NOMO-1 treated with DMSO at 0.1 percent for 48 hours (cell line): ENCODE measurements at regions not wholly inside any gene's neighbourhood (a gene's known extent, or its start where the extent isn't known, plus 50 kb on each side); places are given as distances from the start of the nearest gene placed in this dataset.
A peak's percentile ranks its signal among the peaks of the same experiment; 100 is the strongest.
"Not testable (repeated sequence)": the region's sequence is repeated elsewhere in the genome, so short reads cannot be mapped to it uniquely, and the experiment has no call there.

Experiments
- DNase-seq: peaks from one replicate; lab custom pipeline; 2025; ENCODE audit not compliant: unreplicated experiment; lab: John Stamatoyannopoulos, UW

GRCh38 chrX:139201924-139202323 lies 328.6 kb upstream of the F9 start:
- peak; percentile 54 for DNase-seq

- no peak for DNase-seq
Observed at GRCh38 chrX:139200793-139201192, 329.7 kb upstream of the F9 start.

- no peak for DNase-seq
Observed at GRCh38 chrX:139200346-139200745, 330.2 kb upstream of the F9 start.

GRCh38 chrX:139199933-139200332 lies 330.6 kb upstream of the F9 start:
- no peak for DNase-seq

GRCh38 chrX:139198936-139199335 lies 331.6 kb upstream of the F9 start:
- DNase-seq = no peak

- no peak for DNase-seq
Observed at GRCh38 chrX:139196890-139197289, 333.6 kb upstream of the F9 start.

- DNase-seq = peak; percentile 38
Observed at GRCh38 chrX:139194571-139195280, 335.8 kb upstream of the F9 start.

- DNase-seq = no peak
Observed at GRCh38 chrX:139192386-139192961, 338.1 kb upstream of the F9 start.

- no peak for DNase-seq
Observed at GRCh38 chrX:139191746-139192385, 338.7 kb upstream of the F9 start.

GRCh38 chrX:139191286-139191685 lies 339.3 kb upstream of the F9 start:
- no peak for DNase-seq

GRCh38 chrX:139187738-139188137 lies 342.8 kb upstream of the F9 start:
- DNase-seq = no peak

GRCh38 chrX:139186991-139187390 lies 343.5 kb upstream of the F9 start:
- DNase-seq = no peak

GRCh38 chrX:139179592-139179991 lies 350.9 kb upstream of the F9 start:
- no peak for DNase-seq

GRCh38 chrX:139178980-139179379 lies 351.6 kb upstream of the F9 start:
- DNase-seq = no peak

- no peak for DNase-seq
Observed at GRCh38 chrX:139172731-139173130, 357.8 kb upstream of the F9 start.

- DNase-seq = no peak
Observed at GRCh38 chrX:139170526-139171173, 359.9 kb upstream of the F9 start.

- DNase-seq = no peak
Observed at GRCh38 chrX:139167282-139167681, 363.3 kb upstream of the F9 start.

- DNase-seq = no peak
Observed at GRCh38 chrX:139158256-139158655, 372.3 kb upstream of the F9 start.

GRCh38 chrX:139156356-139156755 lies 374.2 kb upstream of the F9 start:
- no peak for DNase-seq

- not testable (repeated sequence) for DNase-seq
Observed at GRCh38 chrX:139146625-139147024, 383.9 kb upstream of the F9 start.

- no peak for DNase-seq
Observed at GRCh38 chrX:139141370-139141769, 389.2 kb upstream of the F9 start.

- no peak for DNase-seq
Observed at GRCh38 chrX:139134316-139134715, 396.2 kb upstream of the F9 start.
